ENCODE measurements at regions not wholly inside any gene's neighbourhood (a gene's known extent, or its start where the extent isn't known, plus 50 kb on each side); places are given as distances from the start of the nearest gene placed in this dataset.

DNA sequence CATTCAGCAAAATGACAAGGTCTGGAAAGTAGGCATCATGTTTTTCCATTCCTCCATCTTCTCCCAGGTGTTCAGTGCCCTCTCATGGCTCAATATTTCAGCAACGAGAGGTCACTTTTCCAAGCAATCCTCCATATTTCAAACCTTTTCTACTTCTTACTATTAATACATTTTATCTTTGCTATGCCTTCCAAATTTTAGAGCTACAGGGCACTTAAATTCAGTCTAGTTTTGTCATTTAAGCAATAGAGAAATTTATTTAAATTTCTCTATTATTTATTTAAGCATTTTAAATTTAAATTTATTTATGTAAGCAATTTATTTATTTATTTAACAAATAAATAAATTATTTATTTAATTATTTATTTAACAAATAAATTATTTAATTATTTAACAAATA, 305.1 kb upstream of the ANXA10 start:
- Mint-ChIP-seq H3K4me1 (ENCODE audit: low read depth) (no peaks in the 10 kb centered on the region), H3K4me3 (no peak overlapping the region), H3K27ac (no peak overlapping the region), H3K27me3 (no peaks in the 10 kb centered on the region), H3K36me3 (ENCODE audit: low read depth) (no peaks in the 10 kb centered on the region), H3K9me3 (peaks cover 4% of the 10 kb centered on the region)
- DNase-seq, result no peak
- ChIA-PET CTCF (no interaction called here), POLR2A (no interaction called here)
- ATAC-seq, result no peak
- TF ChIP-seq, protein P1, sequence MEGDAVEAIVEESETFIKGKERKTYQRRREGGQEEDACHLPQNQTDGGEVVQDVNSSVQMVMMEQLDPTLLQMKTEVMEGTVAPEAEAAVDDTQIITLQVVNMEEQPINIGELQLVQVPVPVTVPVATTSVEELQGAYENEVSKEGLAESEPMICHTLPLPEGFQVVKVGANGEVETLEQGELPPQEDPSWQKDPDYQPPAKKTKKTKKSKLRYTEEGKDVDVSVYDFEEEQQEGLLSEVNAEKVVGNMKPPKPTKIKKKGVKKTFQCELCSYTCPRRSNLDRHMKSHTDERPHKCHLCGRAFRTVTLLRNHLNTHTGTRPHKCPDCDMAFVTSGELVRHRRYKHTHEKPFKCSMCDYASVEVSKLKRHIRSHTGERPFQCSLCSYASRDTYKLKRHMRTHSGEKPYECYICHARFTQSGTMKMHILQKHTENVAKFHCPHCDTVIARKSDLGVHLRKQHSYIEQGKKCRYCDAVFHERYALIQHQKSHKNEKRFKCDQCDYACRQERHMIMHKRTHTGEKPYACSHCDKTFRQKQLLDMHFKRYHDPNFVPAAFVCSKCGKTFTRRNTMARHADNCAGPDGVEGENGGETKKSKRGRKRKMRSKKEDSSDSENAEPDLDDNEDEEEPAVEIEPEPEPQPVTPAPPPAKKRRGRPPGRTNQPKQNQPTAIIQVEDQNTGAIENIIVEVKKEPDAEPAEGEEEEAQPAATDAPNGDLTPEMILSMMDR (IDR thresholded peaks at IDR 0.05), result no peak
- intact Hi-C loops (cut with micrococcal nuclease), result no loop called here

DNA sequence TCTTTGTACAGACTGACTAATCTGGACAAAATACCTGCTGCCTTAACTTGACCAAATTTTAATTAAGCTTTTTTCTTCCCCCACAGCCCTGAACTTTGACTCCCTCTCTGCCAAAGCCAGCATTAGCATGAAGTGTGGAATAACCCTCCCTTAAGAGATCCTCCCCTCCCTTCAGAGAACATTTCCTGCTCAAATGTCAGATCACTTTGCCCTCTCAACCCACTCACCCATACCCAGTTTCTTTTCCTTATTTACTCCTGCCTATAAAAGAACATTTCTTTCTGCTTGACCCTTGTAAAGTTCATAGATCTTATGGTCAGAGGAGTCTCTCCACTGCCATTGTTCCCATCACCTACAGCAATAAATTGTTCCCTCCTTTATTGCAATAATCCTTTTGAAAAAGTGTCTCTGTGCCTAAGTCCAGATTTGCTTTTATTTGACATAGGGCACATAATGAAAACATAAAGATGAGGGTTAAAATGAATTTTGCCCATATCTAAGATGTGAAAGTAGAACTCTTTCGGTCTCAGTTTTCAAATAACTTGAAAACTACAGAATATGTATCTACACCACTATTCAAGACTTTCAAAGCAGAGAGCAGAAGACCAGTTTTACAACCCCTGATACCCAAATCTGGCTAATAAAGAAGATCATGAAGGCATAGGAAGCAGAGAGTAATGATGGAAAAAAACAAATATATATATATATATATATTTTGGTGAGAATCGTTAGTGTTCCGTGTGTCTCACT, 289.7 kb upstream of the ANXA10 start:
- Mint-ChIP-seq H3K36me3 (ENCODE audit: low read depth) (no peaks in the 10 kb centered on the region), H3K4me3 (no peak overlapping the region), H3K27me3 (no peaks in the 10 kb centered on the region), H3K27ac (no peak overlapping the region), H3K4me1 (ENCODE audit: low read depth) (no peaks in the 10 kb centered on the region), H3K9me3 (no peaks in the 10 kb centered on the region)
- intact Hi-C loops (cut with micrococcal nuclease), result no loop called here
- CTCF ChIA-PET, result no interaction called here
- TF ChIP-seq, protein P1 (IDR thresholded peaks at IDR 0.05), result no peak
- DNase-seq (no peak), ATAC-seq (no peak)
- POLR2A ChIA-PET, result no interaction called here

DNA sequence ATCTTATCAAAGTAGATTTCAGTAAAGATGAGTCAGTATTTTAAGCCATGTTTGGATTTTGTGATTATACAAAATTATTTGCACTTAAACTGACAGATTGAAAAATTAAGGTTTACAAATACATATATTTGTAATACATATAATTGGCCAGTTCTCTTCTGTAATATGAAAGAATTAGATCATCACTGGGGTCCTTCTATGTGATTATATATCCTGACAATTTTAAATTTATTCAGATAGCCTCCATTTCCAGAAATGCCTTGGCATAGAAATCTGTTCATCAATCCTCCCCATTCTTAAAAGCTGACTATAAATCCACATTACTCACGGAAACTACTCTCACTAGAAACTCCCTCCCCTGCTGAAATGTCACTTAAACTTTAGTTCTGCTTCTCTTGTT, 280.4 kb upstream of the ANXA10 start:
- DNase-seq (no peak), ATAC-seq (no peak)
- peaks cover 15% of the 10 kb centered on the region for H3K9me3 Mint-ChIP-seq
- TF ChIP-seq, protein P1 (IDR thresholded peaks at IDR 0.05), result no peak
- ChIA-PET POLR2A (no interaction called here), CTCF (no interaction called here)
- no peaks in the 10 kb centered on the region for H3K4me1 Mint-ChIP-seq (ENCODE audit: low read depth)
- no peaks in the 10 kb centered on the region for H3K36me3 Mint-ChIP-seq (ENCODE audit: low read depth)
- H3K27ac Mint-ChIP-seq, result no peak overlapping the region
- H3K4me3 Mint-ChIP-seq, result no peak overlapping the region
- H3K27me3 Mint-ChIP-seq, result no peaks in the 10 kb centered on the region
- intact Hi-C loops (cut with micrococcal nuclease), result no loop called here

DNA sequence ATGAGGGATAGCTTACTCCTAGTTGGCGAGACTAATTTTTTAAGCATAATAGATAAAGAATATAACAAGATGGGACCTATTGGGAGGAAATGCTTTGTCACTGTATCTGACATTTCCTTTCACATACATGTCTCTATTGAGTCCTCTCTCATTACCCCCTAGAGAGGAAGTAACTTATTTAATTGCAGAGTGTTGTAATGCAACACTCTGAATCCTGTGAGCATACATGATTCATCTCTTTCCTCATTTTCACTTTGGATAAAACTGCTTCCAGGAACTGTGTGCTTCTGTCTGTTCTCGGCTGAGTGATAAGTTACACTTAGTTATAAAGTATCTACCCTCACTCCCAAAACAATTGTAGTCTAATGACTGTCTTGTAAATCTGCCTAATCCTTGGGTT, 266.1 kb upstream of the ANXA10 start:
- intact Hi-C loops (cut with micrococcal nuclease), result no loop called here

DNA sequence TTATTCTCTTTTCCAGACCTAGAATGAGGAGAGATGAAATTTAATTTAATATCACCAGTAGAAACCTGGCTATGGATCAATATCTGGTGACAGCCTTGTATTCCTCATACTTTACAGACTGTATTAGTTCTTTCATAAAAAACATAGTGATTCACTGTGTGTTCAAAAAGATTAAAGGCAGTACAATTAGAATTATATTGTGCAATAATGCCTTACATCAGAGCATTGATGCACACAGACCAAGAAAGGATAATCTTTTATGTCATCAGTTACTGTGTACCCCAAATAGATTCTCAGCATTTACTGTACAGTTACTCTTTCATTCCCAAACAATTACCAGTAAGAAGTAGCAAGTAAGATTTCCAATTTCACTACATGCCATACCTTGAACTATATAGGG, 260.5 kb upstream of the ANXA10 start:
- DNase-seq (no peak), ATAC-seq (no peak)
- TF ChIP-seq, protein P1 (IDR thresholded peaks at IDR 0.05), result no peak
- ChIA-PET POLR2A (no interaction called here), CTCF (no interaction called here)
- Mint-ChIP-seq H3K36me3 (ENCODE audit: low read depth) (no peaks in the 10 kb centered on the region), H3K27ac (no peak overlapping the region), H3K27me3 (no peaks in the 10 kb centered on the region), H3K4me3 (no peak overlapping the region), H3K4me1 (ENCODE audit: low read depth) (no peaks in the 10 kb centered on the region), H3K9me3 (peaks cover 2% of the 10 kb centered on the region)
- intact Hi-C loops (cut with micrococcal nuclease), result no loop called here

More for the DNA sequence above, 266.1 kb upstream of the ANXA10 start:
- no peaks in the 10 kb centered on the region for H3K4me1 Mint-ChIP-seq (ENCODE audit: low read depth)
- TF ChIP-seq, protein P1 (IDR thresholded peaks at IDR 0.05), result no peak
- peaks cover 3% of the 10 kb centered on the region for H3K9me3 Mint-ChIP-seq
- no peaks in the 10 kb centered on the region for H3K27me3 Mint-ChIP-seq
- ChIA-PET POLR2A (no interaction called here), CTCF (no interaction called here)
- H3K4me3 Mint-ChIP-seq, result no peak overlapping the region
- no peaks in the 10 kb centered on the region for H3K36me3 Mint-ChIP-seq (ENCODE audit: low read depth)
- H3K27ac Mint-ChIP-seq, result no peak overlapping the region
- no peak for ATAC-seq
- DNase-seq, result no peak
